Large intestine (tissue), 3 donors: ENCODE measurements at regions not wholly inside any gene's neighbourhood (a gene's known extent, or its start where the extent isn't known, plus 50 kb on each side); places are given as distances from the start of the nearest gene placed in this dataset.

Experiments used
- DNase-seq, 2 donors: peaks; one replicate each; pipeline versions ENCODE4 v3.0.0 to v3.0.0-alpha.2; 2013
- H3K27ac ChIP-seq: one replicate; pipeline ENCODE4 v1.5.1; 2013; ENCODE audit warnings: low read length
- H3K27me3 ChIP-seq: 2 replicates; pipeline ENCODE4 v1.6.1; 2013; ENCODE audit warnings: low read length; ENCODE audit not compliant: control insufficient read depth, insufficient read depth
- H3K36me3 ChIP-seq: 2 replicates; pipeline ENCODE4 v1.6.1; 2013; ENCODE audit warnings: low read length; ENCODE audit not compliant: control insufficient read depth, insufficient read depth
- H3K4me1 ChIP-seq: one replicate; pipeline ENCODE4 v1.6.1; 2013; ENCODE audit warnings: low read length; ENCODE audit not compliant: control insufficient read depth, insufficient read depth
- H3K4me3 ChIP-seq: one replicate; pipeline ENCODE4 v1.5.1; 2013; ENCODE audit warnings: low read length
- H3K9me3 ChIP-seq: one replicate; pipeline ENCODE4 v1.6.1; 2013; ENCODE audit warnings: mild to moderate bottlenecking, low read depth, low read length, moderate library complexity; ENCODE audit not compliant: control insufficient read depth
- WGBS: methylation state at CpG from one replicate; pipeline ENCODE4 v1.1.5; 2013; ENCODE audit warnings: low lambda C conversion rate; ENCODE audit not compliant: insufficient coverage; 5-methylcytosine and 5-hydroxymethylcytosine counted together

GRCh38 chr11:115007851-115008250, 329.5 kb downstream of the NXPE2 start:
- DNase-seq, result no peak
- Histone ChIP-seq H3K27ac (no peak overlapping the region), H3K4me1 (no peaks in the 10 kb centered on the region), H3K4me3 (no peak overlapping the region), H3K9me3 (no peaks in the 10 kb centered on the region), H3K27me3 (peaks cover 4% of the 10 kb centered on the region), H3K36me3 (no peaks in the 10 kb centered on the region)
- no CpG with 5 or more reads among the region's 2 CpGs for WGBS

- H3K27ac ChIP-seq, result no peak overlapping the region
- H3K36me3 ChIP-seq, result no peaks in the 10 kb centered on the region
- 100% methylated on average over 1 of the region's 6 CpGs for WGBS
- no peaks in the 10 kb centered on the region for H3K9me3 ChIP-seq
- H3K27me3 ChIP-seq, result peaks cover 4% of the 10 kb centered on the region
- no peak for DNase-seq
- no peaks in the 10 kb centered on the region for H3K4me1 ChIP-seq
- no peak overlapping the region for H3K4me3 ChIP-seq
Observed at GRCh38 chr11:115008799-115009198, 330.5 kb downstream of the NXPE2 start.

- DNase-seq, result no peak
- Histone ChIP-seq H3K9me3 (peaks cover 12% of the 10 kb centered on the region), H3K4me1 (no peaks in the 10 kb centered on the region), H3K4me3 (no peak overlapping the region), H3K27me3 (no peaks in the 10 kb centered on the region), H3K27ac (no peak overlapping the region), H3K36me3 (no peaks in the 10 kb centered on the region)
Observed at GRCh38 chr11:115017529-115017928, 339.2 kb downstream of the NXPE2 start.

GRCh38 chr11:115030166-115030565, 351.8 kb downstream of the NXPE2 start:
- H3K4me3 ChIP-seq, result no peak overlapping the region
- DNase-seq, result no peak
- H3K4me1 ChIP-seq, result no peaks in the 10 kb centered on the region
- no peaks in the 10 kb centered on the region for H3K9me3 ChIP-seq
- H3K27ac ChIP-seq, result no peak overlapping the region
- no peaks in the 10 kb centered on the region for H3K36me3 ChIP-seq
- no peaks in the 10 kb centered on the region for H3K27me3 ChIP-seq

GRCh38 chr11:115036406-115037180, 358.3 kb downstream of the NXPE2 start:
- DNase-seq, result no peak
- Histone ChIP-seq H3K36me3 (no peaks in the 10 kb centered on the region), H3K27ac (no peak overlapping the region), H3K27me3 (no peaks in the 10 kb centered on the region), H3K4me3 (no peak overlapping the region), H3K4me1 (no peaks in the 10 kb centered on the region), H3K9me3 (no peaks in the 10 kb centered on the region)
- WGBS, result 89% methylated on average over 3 of the region's 7 CpGs

GRCh38 chr11:115042002-115042401, 363.7 kb downstream of the NXPE2 start:
- H3K27me3 ChIP-seq, result no peaks in the 10 kb centered on the region
- no peak overlapping the region for H3K27ac ChIP-seq
- no peaks in the 10 kb centered on the region for H3K4me1 ChIP-seq
- H3K36me3 ChIP-seq, result no peaks in the 10 kb centered on the region
- no peak for DNase-seq
- H3K9me3 ChIP-seq, result no peaks in the 10 kb centered on the region
- no peak overlapping the region for H3K4me3 ChIP-seq
- WGBS, result no CpG with 5 or more reads among the region's 3 CpGs

GRCh38 chr11:115047631-115048030, 369.3 kb downstream of the NXPE2 start:
- WGBS, result no CpG with 5 or more reads among the region's 3 CpGs
- H3K9me3 ChIP-seq, result no peaks in the 10 kb centered on the region
- peaks cover 2% of the 10 kb centered on the region for H3K27me3 ChIP-seq
- H3K36me3 ChIP-seq, result no peaks in the 10 kb centered on the region
- DNase-seq, result no peak
- no peak overlapping the region for H3K27ac ChIP-seq
- no peaks in the 10 kb centered on the region for H3K4me1 ChIP-seq
- no peak overlapping the region for H3K4me3 ChIP-seq

GRCh38 chr11:115049796-115050195, 371.5 kb downstream of the NXPE2 start:
- 96% methylated on average over 5 of the region's 11 CpGs for WGBS

GRCh38 chr11:115050756-115051155, 372.4 kb downstream of the NXPE2 start:
- WGBS, result no CpG with 5 or more reads among the region's 6 CpGs
- no peak for DNase-seq
- Histone ChIP-seq H3K27ac (no peak overlapping the region), H3K4me1 (no peaks in the 10 kb centered on the region), H3K9me3 (no peaks in the 10 kb centered on the region), H3K27me3 (peaks cover 2% of the 10 kb centered on the region), H3K36me3 (no peaks in the 10 kb centered on the region), H3K4me3 (no peak overlapping the region)

More at GRCh38 chr11:115049796-115050195, 371.5 kb downstream of the NXPE2 start:
- Histone ChIP-seq H3K27ac (no peak overlapping the region), H3K27me3 (peaks cover 2% of the 10 kb centered on the region), H3K9me3 (no peaks in the 10 kb centered on the region), H3K4me3 (no peak overlapping the region), H3K36me3 (no peaks in the 10 kb centered on the region), H3K4me1 (no peaks in the 10 kb centered on the region)
- DNase-seq, result no peak

GRCh38 chr11:115051938-115052590, 373.7 kb downstream of the NXPE2 start:
- 83% methylated on average over 1 of the region's 6 CpGs for WGBS
- Histone ChIP-seq H3K9me3 (no peaks in the 10 kb centered on the region), H3K36me3 (no peaks in the 10 kb centered on the region), H3K27ac (no peak overlapping the region), H3K27me3 (peaks cover 2% of the 10 kb centered on the region), H3K4me3 (no peak overlapping the region), H3K4me1 (no peaks in the 10 kb centered on the region)
- DNase-seq, result no peak

- Histone ChIP-seq H3K4me3 (no peak overlapping the region), H3K27ac (no peak overlapping the region), H3K9me3 (no peaks in the 10 kb centered on the region), H3K36me3 (no peaks in the 10 kb centered on the region), H3K27me3 (peaks cover 2% of the 10 kb centered on the region), H3K4me1 (no peaks in the 10 kb centered on the region)
- 100% methylated on average over 1 of the region's 9 CpGs for WGBS
- no peak for DNase-seq
Observed at GRCh38 chr11:115052601-115053000, 374.3 kb downstream of the NXPE2 start.
